Tibial nerve (tissue), 4 donors: ENCODE measurements at regions not wholly inside any gene's neighbourhood (a gene's known extent, or its start where the extent isn't known, plus 50 kb on each side); places are given as distances from the start of the nearest gene placed in this dataset.

Source experiments
- DNase-seq, 2 donors: peaks; one replicate each; pipeline ENCODE4 v3.0.0-alpha.2; 2019; ENCODE audit warnings: low spot score in 2 of 2
- H3K27ac ChIP-seq, 4 donors: fragments of 200-600 bp; sonication (generic) in 3 of 4; one replicate each; pipeline ENCODE4 v1.5.1; 2017 to 2019; ENCODE audit warnings: mild to moderate bottlenecking in 1 of 4
- H3K27me3 ChIP-seq, 2 donors: fragments of 200-600 bp; sonication (generic) in 1 of 2; one replicate each; pipeline versions ENCODE4 v1.5.1 to v1.6.0; 2017 to 2019
- H3K36me3 ChIP-seq, 3 donors: fragments of 200-600 bp; sonication (generic); one replicate each; pipeline ENCODE4 v1.5.1; 2018 to 2019
- H3K4me1 ChIP-seq, 4 donors: fragments of 200-600 bp; sonication (generic) in 3 of 4; one replicate each; pipeline ENCODE4 v1.5.1; 2017 to 2019
- H3K4me3 ChIP-seq, 4 donors: fragments of 200-600 bp; sonication (generic) in 3 of 4; one replicate each; pipeline ENCODE4 v1.5.1; 2017 to 2019; ENCODE audit warnings: mild to moderate bottlenecking in 1 of 4, moderate library complexity in 1 of 4
- H3K9me3 ChIP-seq, 4 donors: fragments of 200-600 bp; sonication (generic) in 3 of 4; one replicate each; pipeline ENCODE4 v1.5.1; 2017 to 2019
- CTCF ChIP-seq, 5 experiments: fragments of 200-600 bp in 3 of 5; fragments of 450-650 bp in 2 of 5; sonication (generic) in 3 of 5; IDR thresholded peaks; one replicate each; pipeline ENCODE4 v1.5.1; 2016 to 2019; ENCODE audit warnings: antibody characterized with exemption in 5 of 5, mild to moderate bottlenecking in 3 of 5, moderate library complexity in 2 of 5
- EP300 ChIP-seq, 2 donors: sonication (generic); formaldehyde crosslinking; IDR thresholded peaks; one replicate each; pipeline ENCODE4 v1.6.1; 2017; ENCODE audit warnings: antibody characterized with exemption in 2 of 2, mild to moderate bottlenecking in 1 of 2
- POLR2A ChIP-seq, 2 donors: fragments of 450-650 bp; IDR thresholded peaks; one replicate each; pipeline ENCODE4 v1.6.1; 2017; ENCODE audit warnings: antibody characterized with exemption in 2 of 2, mild to moderate bottlenecking in 2 of 2, moderate library complexity in 2 of 2
- WGBS, 2 donors: methylation state at CpG; one replicate each; pipeline ENCODE4 v1.1.5; 2018; 5-methylcytosine and 5-hydroxymethylcytosine counted together

GRCh38 chr6:141728330-141728729 is 404.4 kb upstream of the GJE1 start:
- H3K9me3 ChIP-seq: no peaks in the 10 kb centered on the region
- TF ChIP-seq CTCF (IDR thresholded peaks at IDR 0.05) (no peak), EP300 (IDR thresholded peaks at IDR 0.05) (no peak), POLR2A (IDR thresholded peaks at IDR 0.05) (no peak)
- peaks cover 0 to 9% (median 3%) of the 10 kb centered on the region in 4 donors for H3K4me1 ChIP-seq
- no peaks in the 10 kb centered on the region for H3K27me3 ChIP-seq
- no peak overlapping the region for H3K27ac ChIP-seq
- 24 to 27% methylated on average over 4 of the region's 4 CpGs for WGBS, 2 donors
- peak overlapping the region in 2 of 4 donors; percentile 24 to 28 for H3K4me3 ChIP-seq
- no peaks in the 10 kb centered on the region for H3K36me3 ChIP-seq
- DNase-seq: no peak

GRCh38 chr6:141726248-141726647 is 406.5 kb upstream of the GJE1 start:
- H3K4me3 ChIP-seq: no peak overlapping the region
- peaks cover 0 to 9% (median 3%) of the 10 kb centered on the region in 4 donors for H3K4me1 ChIP-seq
- no peaks in the 10 kb centered on the region for H3K27me3 ChIP-seq
- no peak for DNase-seq
- WGBS, 2 donors: 44 to 54% methylated on average over 3 of the region's 3 CpGs
- H3K27ac ChIP-seq: no peak overlapping the region
- no peaks in the 10 kb centered on the region for H3K36me3 ChIP-seq
- TF ChIP-seq CTCF (IDR thresholded peaks at IDR 0.05) (no peak), POLR2A (IDR thresholded peaks at IDR 0.05) (no peak), EP300 (IDR thresholded peaks at IDR 0.05) (no peak)
- H3K9me3 ChIP-seq: no peaks in the 10 kb centered on the region

GRCh38 chr6:141724731-141725130 is 408.0 kb upstream of the GJE1 start:
- Histone ChIP-seq H3K9me3 (no peaks in the 10 kb centered on the region), H3K4me3 (no peak overlapping the region), H3K27ac (no peak overlapping the region), H3K27me3 (no peaks in the 10 kb centered on the region), H3K4me1 (peaks cover 0 to 9% (median 3%) of the 10 kb centered on the region in 4 donors), H3K36me3 (no peaks in the 10 kb centered on the region)
- 92 to 95% methylated on average over 1 of the region's 1 CpG for WGBS, 2 donors
- DNase-seq: no peak
- TF ChIP-seq POLR2A (IDR thresholded peaks at IDR 0.05): no peak

GRCh38 chr6:141719476-141719875 is 413.2 kb upstream of the GJE1 start:
- DNase-seq: no peak
- Histone ChIP-seq H3K4me3 (no peak overlapping the region), H3K27ac (no peak overlapping the region), H3K4me1 (no peaks in the 10 kb centered on the region), H3K36me3 (no peaks in the 10 kb centered on the region), H3K9me3 (no peaks in the 10 kb centered on the region), H3K27me3 (no peaks in the 10 kb centered on the region)
- TF ChIP-seq EP300 (IDR thresholded peaks at IDR 0.05) (no peak), POLR2A (IDR thresholded peaks at IDR 0.05) (no peak), CTCF (IDR thresholded peaks at IDR 0.05) (no peak)
- 84 to 89% methylated on average over 5 of the region's 5 CpGs for WGBS, 2 donors

- no peak for DNase-seq
- TF ChIP-seq CTCF (IDR thresholded peaks at IDR 0.05) (no peak), POLR2A (IDR thresholded peaks at IDR 0.05) (no peak), EP300 (IDR thresholded peaks at IDR 0.05) (no peak)
- Histone ChIP-seq H3K9me3 (no peaks in the 10 kb centered on the region), H3K27ac (no peak overlapping the region), H3K36me3 (no peaks in the 10 kb centered on the region), H3K27me3 (no peaks in the 10 kb centered on the region), H3K4me3 (no peak overlapping the region), H3K4me1 (no peaks in the 10 kb centered on the region)
- 71 to 82% methylated on average over 3 of the region's 3 CpGs for WGBS, 2 donors
These were observed 427.3 kb upstream of the GJE1 start for GRCh38 chr6:141705431-141705830.

GRCh38 chr6:141704151-141704550 is 428.6 kb upstream of the GJE1 start:
- DNase-seq: no peak
- 89 to 90% methylated on average over 1 of the region's 1 CpG for WGBS, 2 donors
- no peak overlapping the region for H3K4me3 ChIP-seq
- H3K4me1 ChIP-seq: no peaks in the 10 kb centered on the region
- no peak overlapping the region for H3K27ac ChIP-seq
- no peaks in the 10 kb centered on the region for H3K36me3 ChIP-seq
- no peaks in the 10 kb centered on the region for H3K9me3 ChIP-seq
- TF ChIP-seq EP300 (IDR thresholded peaks at IDR 0.05) (no peak), POLR2A (IDR thresholded peaks at IDR 0.05) (no peak), CTCF (IDR thresholded peaks at IDR 0.05) (no peak)
- no peaks in the 10 kb centered on the region for H3K27me3 ChIP-seq
